Hepatocyte (in vitro differentiated cells): ENCODE measurements at regions not wholly inside any gene's neighbourhood (a gene's known extent, or its start where the extent isn't known, plus 50 kb on each side); places are given as distances from the start of the nearest gene placed in this dataset.

Source experiments
- DNase-seq: peaks from one replicate; pipeline ENCODE4 v3.0.0-alpha.2; 2016; ENCODE audit warnings: low spot score
- H2AFZ ChIP-seq: fragments of 200-600 bp; sonication (generic); 2 replicates; pipeline ENCODE4 v1.6.0; 2016; ENCODE audit warnings: antibody characterized with exemption, mild to moderate bottlenecking
- H3K27ac ChIP-seq: fragments of 200-600 bp; sonication (generic); 2 replicates; pipeline ENCODE4 v1.5.1; 2016; ENCODE audit warnings: mild to moderate bottlenecking
- H3K27me3 ChIP-seq: fragments of 200-600 bp; sonication (generic); 2 replicates; pipeline ENCODE4 v1.6.1; 2016
- H3K36me3 ChIP-seq: fragments of 200-600 bp; sonication (generic); replicated peaks from 2 replicates; pipeline ENCODE4 v1.5.1; 2016; ENCODE audit warnings: low read depth; ENCODE audit not compliant: insufficient read depth
- H3K4me1 ChIP-seq: fragments of 200-600 bp; sonication (generic); 2 replicates; pipeline ENCODE4 v1.5.1; 2016; ENCODE audit warnings: mild to moderate bottlenecking, moderate library complexity; ENCODE audit not compliant: insufficient read depth
- H3K4me2 ChIP-seq: fragments of 200-600 bp; sonication (generic); 2 replicates; pipeline ENCODE4 v1.6.0; 2016
- H3K4me3 ChIP-seq: fragments of 200-600 bp; sonication (generic); 2 replicates; pipeline ENCODE4 v1.5.1; 2016; ENCODE audit warnings: mild to moderate bottlenecking
- H3K79me2 ChIP-seq: fragments of 200-600 bp; sonication (generic); 2 replicates; pipeline ENCODE4 v1.6.0; 2017; ENCODE audit warnings: mild to moderate bottlenecking
- H3K9me2 ChIP-seq: fragments of 200-600 bp; sonication (generic); replicated peaks from 2 replicates; pipeline ENCODE4 v1.6.0; 2017; ENCODE audit warnings: mild to moderate bottlenecking; ENCODE audit not compliant: insufficient read depth
- H3K9me3 ChIP-seq: fragments of 200-600 bp; sonication (generic); 2 replicates; pipeline ENCODE4 v1.5.1; 2016; ENCODE audit warnings: low read depth, mild to moderate bottlenecking
- H4K20me1 ChIP-seq: fragments of 200-600 bp; sonication (generic); 2 replicates; pipeline ENCODE4 v1.6.0; 2016; ENCODE audit warnings: mild to moderate bottlenecking; ENCODE audit not compliant: insufficient read depth, poor library complexity, severe bottlenecking
- EZH2 ChIP-seq: fragments of 200-600 bp; sonication (generic); IDR thresholded peaks from 2 replicates; pipeline ENCODE4 v1.6.1; 2016; ENCODE audit warnings: antibody characterized with exemption, mild to moderate bottlenecking, borderline replicate concordance
- EZH2phosphoT487 ChIP-seq: fragments of 200-600 bp; sonication (generic); IDR thresholded peaks from one replicate; pipeline ENCODE4 v1.6.1; 2018; ENCODE audit warnings: antibody characterized with exemption, mild to moderate bottlenecking, low read depth, moderate library complexity; ENCODE audit not compliant: unreplicated experiment, severe bottlenecking
- WGBS: methylation state at CpG from one replicate; pipeline ENCODE4 v1.1.6; 2016; ENCODE audit warnings: low lambda C conversion rate; ENCODE audit errors: missing lambda C conversion rate; 5-methylcytosine and 5-hydroxymethylcytosine counted together
- TF ChIP-seq, protein P1 (sequence below): fragments of 200-600 bp; sonication (generic); IDR thresholded peaks from 2 replicates; pipeline ENCODE4 v1.5.1; 2016; ENCODE audit warnings: antibody characterized with exemption, mild to moderate bottlenecking; ENCODE audit not compliant: poor library complexity

DNA sequence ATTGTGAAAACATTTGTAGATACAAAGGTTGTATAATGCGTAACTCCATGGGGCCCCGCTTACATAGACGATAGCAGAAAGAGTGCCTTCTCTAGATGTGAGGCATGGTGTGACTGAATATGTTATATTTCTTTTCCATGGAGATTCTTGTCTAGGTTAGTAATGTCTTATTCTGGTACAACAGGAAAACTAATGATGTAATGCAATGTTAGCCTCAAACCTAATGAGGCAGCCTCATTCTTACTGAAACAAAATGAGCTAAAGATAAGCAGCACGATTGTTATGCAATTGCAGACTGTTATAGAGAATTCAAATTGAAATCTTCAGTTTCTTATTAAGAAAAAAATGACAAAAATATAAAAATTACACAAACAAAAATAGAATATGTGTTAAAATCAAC lies 171.1 kb upstream of the ANKRD50 start:
- no peak overlapping the region for H3K4me2 ChIP-seq
- no peaks in the 10 kb centered on the region for H3K9me2 ChIP-seq
- H3K9me3 ChIP-seq = no peaks in the 10 kb centered on the region
- DNase-seq = no peak
- no peaks in the 10 kb centered on the region for H3K79me2 ChIP-seq
- no peak overlapping the region for H3K27ac ChIP-seq
- no peaks in the 10 kb centered on the region for H3K36me3 ChIP-seq
- 67% methylated on average over 4 of the region's 4 CpGs for WGBS
- no peaks in the 10 kb centered on the region for H3K4me1 ChIP-seq
- peak overlapping the region; percentile 17 for H2AFZ ChIP-seq
- H3K27me3 ChIP-seq = no peaks in the 10 kb centered on the region
- no peak overlapping the region for H3K4me3 ChIP-seq
- H4K20me1 ChIP-seq = no peaks in the 10 kb centered on the region
- TF ChIP-seq EZH2phosphoT487 (no peak), EZH2 (no peak)
- TF ChIP-seq, protein P1, sequence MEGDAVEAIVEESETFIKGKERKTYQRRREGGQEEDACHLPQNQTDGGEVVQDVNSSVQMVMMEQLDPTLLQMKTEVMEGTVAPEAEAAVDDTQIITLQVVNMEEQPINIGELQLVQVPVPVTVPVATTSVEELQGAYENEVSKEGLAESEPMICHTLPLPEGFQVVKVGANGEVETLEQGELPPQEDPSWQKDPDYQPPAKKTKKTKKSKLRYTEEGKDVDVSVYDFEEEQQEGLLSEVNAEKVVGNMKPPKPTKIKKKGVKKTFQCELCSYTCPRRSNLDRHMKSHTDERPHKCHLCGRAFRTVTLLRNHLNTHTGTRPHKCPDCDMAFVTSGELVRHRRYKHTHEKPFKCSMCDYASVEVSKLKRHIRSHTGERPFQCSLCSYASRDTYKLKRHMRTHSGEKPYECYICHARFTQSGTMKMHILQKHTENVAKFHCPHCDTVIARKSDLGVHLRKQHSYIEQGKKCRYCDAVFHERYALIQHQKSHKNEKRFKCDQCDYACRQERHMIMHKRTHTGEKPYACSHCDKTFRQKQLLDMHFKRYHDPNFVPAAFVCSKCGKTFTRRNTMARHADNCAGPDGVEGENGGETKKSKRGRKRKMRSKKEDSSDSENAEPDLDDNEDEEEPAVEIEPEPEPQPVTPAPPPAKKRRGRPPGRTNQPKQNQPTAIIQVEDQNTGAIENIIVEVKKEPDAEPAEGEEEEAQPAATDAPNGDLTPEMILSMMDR = no peak

- no peak overlapping the region for H3K4me2 ChIP-seq
- H3K9me2 ChIP-seq = no peaks in the 10 kb centered on the region
- H3K36me3 ChIP-seq = no peaks in the 10 kb centered on the region
- WGBS = 58% methylated on average over 2 of the region's 2 CpGs
- DNase-seq = peak; percentile 11
- no peaks in the 10 kb centered on the region for H4K20me1 ChIP-seq
- H3K27me3 ChIP-seq = no peaks in the 10 kb centered on the region
- no peaks in the 10 kb centered on the region for H3K9me3 ChIP-seq
- no peak overlapping the region for H2AFZ ChIP-seq
- no peaks in the 10 kb centered on the region for H3K4me1 ChIP-seq
- H3K79me2 ChIP-seq = no peaks in the 10 kb centered on the region
- no peak overlapping the region for H3K4me3 ChIP-seq
- TF ChIP-seq, protein P1 = no peak
- TF ChIP-seq EZH2phosphoT487 (no peak), EZH2 (no peak)
- H3K27ac ChIP-seq = no peak overlapping the region
Observed at GRCh38 chr4:124879195-124879594, 166.7 kb upstream of the ANKRD50 start.

DNA sequence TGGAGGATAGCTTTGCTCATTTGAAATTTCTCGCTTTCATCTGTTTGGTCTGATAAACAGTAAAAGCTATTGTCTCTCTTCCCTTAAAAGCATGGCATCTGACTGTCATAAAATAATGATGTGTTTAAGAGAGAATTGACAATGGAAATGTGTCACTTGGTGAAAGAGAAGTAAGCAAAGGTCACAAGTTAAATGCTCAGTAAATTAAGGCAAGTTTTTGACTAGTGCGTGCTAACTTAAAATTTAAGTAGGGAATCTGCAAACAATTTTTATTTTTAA lies 161.6 kb upstream of the ANKRD50 start:
- WGBS = 70% methylated on average over 2 of the region's 2 CpGs
- no peaks in the 10 kb centered on the region for H3K36me3 ChIP-seq
- H3K27me3 ChIP-seq = no peaks in the 10 kb centered on the region
- no peaks in the 10 kb centered on the region for H3K79me2 ChIP-seq
- no peaks in the 10 kb centered on the region for H3K4me1 ChIP-seq
- no peak overlapping the region for H2AFZ ChIP-seq
- no peak overlapping the region for H3K27ac ChIP-seq
- H4K20me1 ChIP-seq = no peaks in the 10 kb centered on the region
- DNase-seq = no peak
- no peak overlapping the region for H3K4me3 ChIP-seq
- H3K4me2 ChIP-seq = no peak overlapping the region
- TF ChIP-seq EZH2phosphoT487 (no peak), EZH2 (no peak)
- TF ChIP-seq, protein P1 = no peak
- no peaks in the 10 kb centered on the region for H3K9me2 ChIP-seq
- no peaks in the 10 kb centered on the region for H3K9me3 ChIP-seq

DNA sequence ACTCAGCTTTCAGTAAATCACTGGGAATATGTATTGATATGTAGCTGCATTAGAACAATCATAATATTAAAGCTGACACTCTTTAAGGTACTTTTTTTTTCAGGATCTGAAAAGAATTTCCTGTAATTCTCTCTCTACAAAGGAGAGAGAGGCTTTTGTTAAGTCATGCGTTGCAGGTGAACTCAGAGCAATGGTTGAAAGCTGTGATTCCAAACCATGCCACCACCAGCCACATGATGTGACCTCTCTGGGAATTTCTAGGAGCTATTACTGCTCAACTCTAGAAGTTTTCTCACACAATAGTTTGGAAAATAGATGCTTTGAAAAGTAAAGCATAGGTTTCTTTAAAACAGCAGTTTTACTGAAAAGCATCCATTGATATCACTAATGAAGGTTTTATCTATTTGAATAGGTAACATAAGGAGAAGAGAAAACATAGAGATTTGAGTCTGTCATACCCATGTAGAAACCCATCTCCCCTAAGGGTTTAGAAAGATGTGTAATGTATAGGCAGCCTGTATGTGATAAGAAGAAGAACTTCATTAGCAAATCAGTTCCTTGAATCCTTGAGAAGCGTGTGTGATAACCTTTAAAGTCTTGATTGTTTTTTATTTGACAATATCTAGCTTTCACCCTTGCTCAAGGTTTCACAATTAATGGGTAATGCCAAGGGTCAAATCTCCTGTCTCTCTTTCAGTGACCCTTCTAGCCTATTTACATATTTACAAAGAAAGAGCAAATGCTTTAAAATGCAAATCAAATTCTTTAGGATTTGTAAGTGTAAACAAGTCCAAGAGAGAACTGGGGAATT lies 161.0 kb upstream of the ANKRD50 start:
- no peaks in the 10 kb centered on the region for H3K9me2 ChIP-seq
- H3K4me3 ChIP-seq = no peak overlapping the region
- H3K27me3 ChIP-seq = no peaks in the 10 kb centered on the region
- no peak overlapping the region for H3K27ac ChIP-seq
- no peaks in the 10 kb centered on the region for H3K79me2 ChIP-seq
- 59% methylated on average over 2 of the region's 2 CpGs for WGBS
- TF ChIP-seq EZH2phosphoT487 (no peak), EZH2 (no peak)
- TF ChIP-seq, protein P1 = no peak
- H3K36me3 ChIP-seq = no peaks in the 10 kb centered on the region
- no peak for DNase-seq
- no peaks in the 10 kb centered on the region for H3K4me1 ChIP-seq
- no peak overlapping the region for H3K4me2 ChIP-seq
- H4K20me1 ChIP-seq = no peaks in the 10 kb centered on the region
- no peaks in the 10 kb centered on the region for H3K9me3 ChIP-seq
- H2AFZ ChIP-seq = no peak overlapping the region
